Mucosa of stomach (tissue), 1 donor: ENCODE measurements at regions not wholly inside any gene's neighbourhood (a gene's known extent, or its start where the extent isn't known, plus 50 kb on each side); places are given as distances from the start of the nearest gene placed in this dataset.

Experiments
- H3K27me3 ChIP-seq: one replicate; pipeline ENCODE4 v1.7.0; 2013; ENCODE audit warnings: mild to moderate bottlenecking, low read length; ENCODE audit not compliant: control insufficient read depth, insufficient read depth
- H3K36me3 ChIP-seq: one replicate; pipeline ENCODE4 v1.7.0; 2013; ENCODE audit warnings: low read length; ENCODE audit not compliant: control insufficient read depth, insufficient read depth
- H3K4me1 ChIP-seq: one replicate; pipeline ENCODE4 v1.7.0; 2013; ENCODE audit warnings: mild to moderate bottlenecking, low read length; ENCODE audit not compliant: control insufficient read depth, insufficient read depth
- H3K4me3 ChIP-seq: one replicate; pipeline ENCODE4 v1.7.0; 2013; ENCODE audit warnings: low read length
- H3K9ac ChIP-seq: one replicate; pipeline ENCODE4 v1.7.0; 2013; ENCODE audit warnings: mild to moderate bottlenecking, low read length, moderate library complexity
- H3K9me3 ChIP-seq: one replicate; pipeline ENCODE4 v1.7.0; 2013; ENCODE audit warnings: mild to moderate bottlenecking, low read length, moderate library complexity; ENCODE audit not compliant: control insufficient read depth
- donor health status: Pancreatic carcinoma.

DNA sequence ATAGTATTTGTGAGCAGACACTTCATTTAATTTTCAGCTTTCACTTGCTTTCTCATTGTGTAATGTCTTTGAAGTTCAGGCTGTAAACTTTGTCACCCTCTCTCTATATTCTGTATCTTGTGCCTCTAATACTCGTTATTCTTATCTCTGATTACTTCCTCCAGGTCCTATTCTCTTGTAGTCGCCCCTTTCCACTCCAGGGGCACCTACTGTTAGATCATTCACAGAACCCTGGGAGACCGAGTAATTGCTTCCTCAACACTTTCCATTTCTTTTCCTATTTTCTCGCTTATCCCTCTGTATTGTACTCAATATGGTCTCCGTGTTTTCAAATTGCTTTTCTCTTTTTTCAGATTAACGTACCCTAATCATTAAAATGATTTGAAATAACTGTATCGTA lies 93.9 kb upstream of the TDRD3 start:
- no peaks in the 10 kb centered on the region for H3K4me1 ChIP-seq
- no peak overlapping the region for H3K9ac ChIP-seq
- no peaks in the 10 kb centered on the region for H3K9me3 ChIP-seq
- no peaks in the 10 kb centered on the region for H3K36me3 ChIP-seq
- H3K4me3 ChIP-seq, result no peak overlapping the region
- H3K27me3 ChIP-seq, result no peaks in the 10 kb centered on the region

DNA sequence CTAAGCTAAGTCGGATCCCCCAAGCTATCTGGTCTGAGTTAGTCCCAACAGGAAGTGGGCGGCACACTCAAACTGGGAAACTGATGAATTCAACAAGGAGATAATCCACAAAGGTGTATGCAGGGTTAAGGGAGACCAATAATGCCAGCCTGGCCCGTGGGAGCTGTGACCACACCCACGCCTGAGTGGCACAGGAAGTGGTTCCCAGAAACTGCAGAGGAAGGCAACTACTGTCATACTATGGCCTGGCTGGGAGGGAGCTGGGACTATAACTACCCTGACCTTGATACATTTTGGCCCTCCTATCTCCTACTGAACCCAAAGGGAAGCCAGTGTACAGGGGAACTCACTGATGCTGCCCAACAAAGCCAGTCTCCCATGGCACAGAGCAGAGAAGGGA lies 85.5 kb upstream of the TDRD3 start:
- Histone ChIP-seq H3K36me3 (no peaks in the 10 kb centered on the region), H3K9ac (no peak overlapping the region), H3K4me3 (no peak overlapping the region), H3K27me3 (no peaks in the 10 kb centered on the region), H3K9me3 (no peaks in the 10 kb centered on the region), H3K4me1 (no peaks in the 10 kb centered on the region)

DNA sequence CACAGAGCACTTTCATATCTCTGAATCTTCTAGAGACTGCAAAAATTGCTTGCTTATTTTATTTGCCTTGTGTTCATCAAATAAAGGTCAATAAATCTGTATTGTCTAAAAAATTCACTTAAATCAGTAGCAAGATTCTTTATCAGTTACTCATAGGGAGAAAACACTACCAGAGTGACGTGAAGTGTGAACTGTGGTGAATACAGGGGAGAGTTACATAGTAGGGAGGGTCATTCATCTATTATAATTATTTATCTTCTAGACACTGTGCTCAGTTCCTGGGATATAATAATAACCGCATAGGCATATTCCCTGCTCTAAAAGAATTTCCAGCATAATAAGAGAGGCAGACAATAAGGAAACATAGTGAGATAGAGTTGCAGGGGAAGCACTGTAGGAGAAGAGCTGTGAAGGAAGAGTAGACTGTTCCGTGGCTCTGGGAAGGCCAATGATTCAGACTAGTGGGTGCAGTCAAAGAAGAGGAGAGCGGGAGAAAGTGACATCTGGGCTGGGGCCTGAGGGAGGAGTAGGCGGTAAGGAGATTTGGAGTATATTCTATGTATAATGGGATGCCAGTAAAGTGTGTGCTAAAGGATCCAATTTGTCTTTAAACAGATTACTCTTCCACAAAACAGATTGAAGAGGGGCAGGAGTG lies 84.0 kb upstream of the TDRD3 start:
- H3K9me3 ChIP-seq, result no peaks in the 10 kb centered on the region
- no peaks in the 10 kb centered on the region for H3K27me3 ChIP-seq
- H3K4me1 ChIP-seq, result no peaks in the 10 kb centered on the region
- no peaks in the 10 kb centered on the region for H3K36me3 ChIP-seq
- no peak overlapping the region for H3K4me3 ChIP-seq
- H3K9ac ChIP-seq, result no peak overlapping the region

DNA sequence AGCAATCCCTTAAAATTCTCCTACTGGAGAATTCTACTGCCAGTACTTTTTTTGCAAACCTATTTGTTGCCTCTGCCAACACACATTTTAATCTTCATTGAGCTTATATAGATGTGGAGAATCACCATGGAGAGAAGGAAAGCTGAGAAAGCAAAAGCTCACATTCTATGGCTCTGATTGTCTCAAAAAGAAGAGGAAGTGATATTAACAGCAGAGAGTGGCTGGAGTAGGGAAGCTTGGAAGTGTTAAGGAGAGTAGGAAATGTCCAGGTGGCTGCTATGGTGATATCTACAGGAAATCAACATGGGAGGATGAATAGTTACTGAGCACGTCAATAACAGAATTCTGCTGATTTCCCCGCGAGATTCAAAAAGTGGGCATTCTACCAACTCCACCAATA lies 78.8 kb upstream of the TDRD3 start:
- Histone ChIP-seq H3K9me3 (no peaks in the 10 kb centered on the region), H3K4me3 (no peak overlapping the region), H3K9ac (no peak overlapping the region), H3K4me1 (no peaks in the 10 kb centered on the region), H3K27me3 (no peaks in the 10 kb centered on the region), H3K36me3 (no peaks in the 10 kb centered on the region)

DNA sequence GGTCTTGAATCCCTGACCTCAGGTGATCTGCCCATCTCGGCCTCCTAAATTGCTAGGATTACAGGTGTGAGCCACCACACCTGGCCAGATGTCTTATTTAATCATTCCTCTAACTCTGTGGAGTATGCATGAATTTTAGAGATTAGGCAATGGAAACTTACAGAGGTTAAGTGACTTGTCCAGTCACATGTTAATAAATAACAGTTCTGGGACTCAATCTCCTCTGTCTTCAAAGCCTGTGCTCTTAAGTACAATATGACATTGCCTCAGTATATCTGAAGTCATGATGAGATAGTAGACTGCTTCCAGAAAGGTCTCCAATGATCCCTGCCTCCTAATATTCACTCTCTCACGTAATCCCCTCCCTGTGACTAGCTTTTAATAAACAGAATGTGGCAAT lies 72.9 kb upstream of the TDRD3 start:
- Histone ChIP-seq H3K27me3 (no peaks in the 10 kb centered on the region), H3K9me3 (no peaks in the 10 kb centered on the region), H3K9ac (no peak overlapping the region), H3K4me1 (no peaks in the 10 kb centered on the region), H3K4me3 (no peak overlapping the region), H3K36me3 (no peaks in the 10 kb centered on the region)

DNA sequence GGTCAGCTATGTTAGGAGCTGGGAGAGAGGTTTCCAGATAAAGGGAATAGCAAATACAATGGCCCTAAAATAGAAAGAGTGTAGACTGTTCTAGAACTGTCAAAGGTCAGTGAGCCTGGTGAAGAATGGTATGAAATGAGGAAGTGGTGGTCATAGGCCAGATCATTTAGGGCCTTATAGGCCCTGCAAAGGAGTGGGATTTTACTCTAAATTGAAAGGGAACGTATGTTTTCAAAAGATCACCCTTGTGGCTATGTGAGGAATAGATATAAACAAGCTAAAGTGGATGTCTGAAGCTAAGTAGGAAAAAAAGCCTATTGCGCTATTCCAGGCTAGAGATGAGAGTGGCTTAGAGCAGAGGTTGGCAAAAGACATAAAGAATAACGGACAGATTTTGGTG lies 70.7 kb upstream of the TDRD3 start:
- Histone ChIP-seq H3K36me3 (no peaks in the 10 kb centered on the region), H3K9ac (no peak overlapping the region), H3K9me3 (no peaks in the 10 kb centered on the region), H3K4me1 (no peaks in the 10 kb centered on the region), H3K27me3 (no peaks in the 10 kb centered on the region), H3K4me3 (no peak overlapping the region)

DNA sequence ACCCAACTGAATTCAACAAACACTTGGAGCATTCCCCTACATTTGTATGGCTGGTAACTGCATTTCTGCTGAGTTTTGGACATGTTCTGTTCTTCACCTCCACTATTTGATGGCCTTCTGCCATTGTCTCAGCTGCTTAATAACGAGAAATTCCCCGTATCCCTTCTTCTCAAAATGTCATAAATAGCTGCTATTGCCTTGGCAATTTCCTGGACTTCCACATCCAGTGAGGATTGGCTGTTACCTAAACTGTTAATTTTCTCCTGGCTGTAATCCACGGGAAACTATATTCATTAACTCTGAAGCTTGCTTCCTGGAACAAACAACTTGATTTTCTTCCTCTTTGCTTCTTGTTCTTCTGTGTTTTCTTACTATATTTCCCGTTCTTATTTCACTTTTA lies 69.5 kb upstream of the TDRD3 start:
- Histone ChIP-seq H3K9ac (no peak overlapping the region), H3K4me1 (peaks cover 5% of the 10 kb centered on the region), H3K9me3 (no peaks in the 10 kb centered on the region), H3K36me3 (no peaks in the 10 kb centered on the region), H3K4me3 (no peak overlapping the region), H3K27me3 (no peaks in the 10 kb centered on the region)

DNA sequence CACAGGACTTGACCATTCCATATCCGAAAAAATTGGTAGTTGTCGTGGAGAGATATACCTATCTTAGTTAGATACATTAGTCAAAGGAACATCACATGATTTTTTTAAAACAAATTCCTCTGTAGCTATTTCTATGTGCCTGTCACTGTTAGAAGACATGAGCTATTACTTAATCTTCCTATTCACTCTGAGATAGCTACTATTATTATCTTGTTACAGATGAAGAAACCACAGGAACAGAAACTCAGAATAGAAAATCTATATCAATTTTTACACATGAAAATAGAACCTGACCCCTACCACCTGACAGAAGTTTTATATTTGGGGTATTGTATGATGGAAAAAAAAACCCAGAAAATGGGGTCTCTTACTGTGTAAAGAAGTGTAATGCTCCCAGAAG lies 68.9 kb upstream of the TDRD3 start:
- H3K4me1 ChIP-seq, result peaks cover 5% of the 10 kb centered on the region
- H3K9ac ChIP-seq, result no peak overlapping the region
- H3K4me3 ChIP-seq, result no peak overlapping the region
- no peaks in the 10 kb centered on the region for H3K27me3 ChIP-seq
- H3K9me3 ChIP-seq, result no peaks in the 10 kb centered on the region
- H3K36me3 ChIP-seq, result no peaks in the 10 kb centered on the region

DNA sequence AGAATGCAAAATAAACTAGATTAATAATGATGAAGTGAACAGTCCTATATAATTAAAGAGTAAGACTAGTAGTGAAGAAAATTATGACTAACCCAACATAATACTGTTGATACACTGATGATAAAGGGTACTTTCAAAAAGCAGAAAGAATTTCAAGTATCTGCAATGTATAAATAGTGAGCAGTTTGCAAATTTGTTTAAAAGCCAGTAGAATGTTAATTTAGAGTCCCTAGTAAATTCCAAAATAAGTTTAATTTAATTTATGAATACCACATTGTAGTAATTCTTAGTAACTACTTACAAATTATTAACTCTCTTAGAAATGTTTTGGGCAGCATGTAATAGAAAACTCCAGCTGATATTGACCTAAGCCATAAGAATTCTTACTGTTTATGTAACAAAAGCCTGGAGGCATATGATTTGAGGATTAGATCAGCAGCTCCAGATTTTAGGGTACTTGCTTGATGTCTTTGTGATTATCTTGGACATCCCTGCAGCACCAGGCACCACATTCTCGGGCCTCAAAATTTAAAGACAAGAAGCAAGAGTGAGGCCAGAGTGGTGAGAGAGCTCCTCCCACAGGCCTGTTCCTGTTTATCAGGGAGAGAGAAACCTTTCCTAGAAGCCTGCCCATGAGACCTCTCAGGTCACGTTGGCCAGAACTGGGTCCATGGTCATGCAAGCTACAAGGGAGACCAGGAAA lies 67.6 kb upstream of the TDRD3 start:
- peaks cover 5% of the 10 kb centered on the region for H3K4me1 ChIP-seq
- H3K9me3 ChIP-seq, result no peaks in the 10 kb centered on the region
- H3K9ac ChIP-seq, result no peak overlapping the region
- H3K36me3 ChIP-seq, result no peaks in the 10 kb centered on the region
- no peak overlapping the region for H3K4me3 ChIP-seq
- H3K27me3 ChIP-seq, result no peaks in the 10 kb centered on the region

DNA sequence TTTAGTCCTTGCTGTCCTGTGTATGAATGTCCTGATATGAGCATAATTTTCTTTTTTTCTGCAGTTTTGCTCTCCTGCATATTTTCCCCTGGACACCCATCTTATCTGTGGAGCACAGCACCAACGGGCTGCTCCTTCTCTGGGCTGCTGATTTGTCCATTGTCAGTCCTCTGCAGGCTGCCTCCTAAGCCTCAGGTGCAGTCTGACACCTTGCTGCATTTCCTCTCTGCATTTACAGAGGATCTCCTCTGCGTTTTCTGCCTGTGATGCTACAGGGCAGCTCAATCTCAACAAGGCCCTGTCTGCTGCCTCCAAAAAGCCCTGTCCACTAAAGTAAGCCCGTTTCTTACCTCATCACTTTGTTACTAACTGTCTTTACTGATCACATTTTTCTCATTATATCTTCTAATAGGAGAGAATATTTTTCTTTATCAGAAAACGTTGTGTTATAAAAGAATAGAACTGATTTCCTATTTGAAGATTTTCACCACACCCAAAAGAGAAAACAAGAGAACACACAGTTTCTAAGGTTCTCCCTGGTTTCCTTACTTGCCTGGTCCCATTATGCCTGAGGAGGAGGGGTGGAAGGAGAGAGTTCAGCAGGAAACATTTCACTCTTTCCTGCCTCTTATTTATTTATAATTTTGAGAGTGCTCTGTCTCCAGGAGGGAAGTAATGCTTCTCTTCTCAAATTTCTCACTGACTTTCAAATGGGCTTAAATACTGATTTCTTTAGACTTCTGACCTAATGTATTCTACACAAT lies 65.6 kb upstream of the TDRD3 start:
- Histone ChIP-seq H3K4me3 (no peak overlapping the region), H3K36me3 (no peaks in the 10 kb centered on the region), H3K27me3 (no peaks in the 10 kb centered on the region), H3K9me3 (no peaks in the 10 kb centered on the region), H3K4me1 (peaks cover 5% of the 10 kb centered on the region), H3K9ac (no peak overlapping the region)

DNA sequence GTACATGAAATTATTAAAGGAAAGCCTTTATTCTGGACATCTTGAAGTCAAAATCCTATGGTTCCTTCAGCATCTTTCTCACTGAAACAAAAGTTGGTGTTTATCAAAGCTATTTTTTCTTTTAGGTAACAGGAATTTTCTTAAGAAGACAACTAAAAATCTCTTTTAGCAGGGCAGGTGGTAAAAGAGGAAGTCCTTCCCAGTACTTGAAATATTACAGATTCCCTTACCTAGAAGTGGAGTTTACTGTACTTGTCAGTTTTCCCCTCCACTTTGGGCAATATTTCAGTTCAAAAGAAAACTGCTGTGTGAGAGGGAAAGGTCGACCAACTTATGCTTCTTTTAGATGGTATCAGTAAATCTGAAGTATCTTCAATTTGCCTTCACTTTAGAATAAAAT lies 64.3 kb upstream of the TDRD3 start:
- Histone ChIP-seq H3K27me3 (no peaks in the 10 kb centered on the region), H3K4me3 (no peak overlapping the region), H3K4me1 (peaks cover 5% of the 10 kb centered on the region), H3K9ac (no peak overlapping the region), H3K9me3 (no peaks in the 10 kb centered on the region), H3K36me3 (no peaks in the 10 kb centered on the region)

DNA sequence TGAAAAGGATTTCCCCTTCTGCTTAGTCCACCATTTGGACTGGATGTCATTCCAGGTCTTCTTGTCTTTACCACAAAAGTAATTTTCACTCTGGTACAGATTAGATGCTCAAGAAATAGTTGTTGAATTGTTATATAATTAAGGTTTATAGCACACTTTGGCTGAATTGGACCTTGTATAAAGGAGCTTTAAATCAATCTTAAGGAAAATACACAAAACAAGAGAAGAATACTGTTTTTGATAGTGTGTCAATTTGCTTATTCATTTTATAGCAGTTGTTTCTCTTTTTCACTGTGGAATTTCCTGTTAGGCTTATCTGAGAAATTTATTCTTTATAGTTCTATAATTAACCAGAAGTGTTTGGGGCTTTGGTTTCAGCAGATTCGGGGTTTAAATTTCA lies 62.7 kb upstream of the TDRD3 start:
- H3K27me3 ChIP-seq, result peaks cover 4% of the 10 kb centered on the region
- H3K36me3 ChIP-seq, result no peaks in the 10 kb centered on the region
- H3K4me3 ChIP-seq, result no peak overlapping the region
- H3K4me1 ChIP-seq, result peaks cover 5% of the 10 kb centered on the region
- H3K9me3 ChIP-seq, result no peaks in the 10 kb centered on the region
- H3K9ac ChIP-seq, result no peak overlapping the region
